HG03432 (cell line): ENCODE measurements at regions not wholly inside any gene's neighbourhood (a gene's known extent, or its start where the extent isn't known, plus 50 kb on each side); places are given as distances from the start of the nearest gene placed in this dataset.

Experiments
- ATAC-seq: cut with Tn5 transposase; IDR thresholded peaks from one replicate; pipeline ENCODE4 v1.9.1; 2021; ENCODE audit warnings: mild to moderate bottlenecking, moderate library complexity; ENCODE audit not compliant: unreplicated experiment

DNA sequence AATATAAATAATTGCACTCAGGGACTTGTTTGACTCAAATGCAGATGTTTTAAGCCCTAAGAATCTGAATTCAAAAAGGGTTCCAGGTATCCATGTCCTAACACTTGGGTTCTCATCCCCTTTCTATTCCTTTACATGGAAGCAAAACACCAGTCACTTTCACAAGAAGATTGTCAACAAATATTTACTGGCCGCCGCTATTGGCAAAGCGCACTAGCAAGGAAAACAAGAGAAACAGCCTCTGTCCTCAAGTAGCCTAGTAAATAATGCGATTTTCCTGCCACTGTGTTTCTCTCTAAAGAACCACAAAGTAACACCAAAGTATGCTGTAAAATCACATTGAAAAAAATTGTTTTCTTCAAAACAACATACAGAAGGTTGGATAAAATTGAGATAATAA lies 66.7 kb upstream of the EZH2 start:
- no peak for ATAC-seq

DNA sequence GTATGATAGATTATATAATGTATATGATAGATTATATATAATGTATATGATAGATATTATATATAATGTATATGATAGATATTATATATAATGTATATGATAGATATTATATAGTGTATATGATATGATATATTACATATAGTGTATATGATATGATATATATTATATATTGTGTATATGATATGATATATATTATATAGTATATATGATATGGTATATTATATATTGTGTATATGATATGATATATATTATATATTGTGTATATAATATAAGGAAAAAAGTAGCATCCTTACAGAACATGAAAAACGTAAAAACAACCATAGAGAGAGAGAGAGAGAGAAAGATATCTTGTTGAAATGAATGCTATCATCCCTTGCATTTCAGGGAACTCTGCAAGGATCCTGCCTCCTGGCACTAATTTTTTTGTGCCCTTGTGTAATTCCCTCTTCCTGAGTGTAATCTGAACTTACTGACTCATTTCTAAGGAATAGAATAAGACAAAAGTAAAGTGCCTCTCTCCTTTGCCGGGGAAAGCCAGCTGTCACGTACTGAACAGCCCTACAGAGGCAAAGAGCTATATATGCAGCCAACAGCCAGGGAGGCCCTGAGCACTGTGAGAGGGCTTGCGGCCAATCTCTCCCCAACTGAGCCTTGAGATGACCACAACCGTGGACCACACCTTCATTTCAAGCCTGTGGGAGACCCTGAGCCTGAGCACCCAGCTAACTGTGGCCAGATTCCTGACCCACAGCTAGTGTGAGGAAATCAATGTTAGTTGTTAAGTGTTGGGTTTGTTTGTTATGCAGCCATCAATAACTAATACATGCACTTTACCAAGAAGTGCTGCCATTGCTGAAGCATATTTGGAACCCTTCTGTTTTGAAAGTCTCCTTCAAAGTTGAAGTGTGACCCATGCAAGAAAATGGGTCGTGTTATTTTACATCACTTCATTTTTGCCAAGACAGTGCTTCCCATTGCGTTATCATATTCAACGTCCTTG lies 61.1 kb upstream of the EZH2 start:
- no peak for ATAC-seq

DNA sequence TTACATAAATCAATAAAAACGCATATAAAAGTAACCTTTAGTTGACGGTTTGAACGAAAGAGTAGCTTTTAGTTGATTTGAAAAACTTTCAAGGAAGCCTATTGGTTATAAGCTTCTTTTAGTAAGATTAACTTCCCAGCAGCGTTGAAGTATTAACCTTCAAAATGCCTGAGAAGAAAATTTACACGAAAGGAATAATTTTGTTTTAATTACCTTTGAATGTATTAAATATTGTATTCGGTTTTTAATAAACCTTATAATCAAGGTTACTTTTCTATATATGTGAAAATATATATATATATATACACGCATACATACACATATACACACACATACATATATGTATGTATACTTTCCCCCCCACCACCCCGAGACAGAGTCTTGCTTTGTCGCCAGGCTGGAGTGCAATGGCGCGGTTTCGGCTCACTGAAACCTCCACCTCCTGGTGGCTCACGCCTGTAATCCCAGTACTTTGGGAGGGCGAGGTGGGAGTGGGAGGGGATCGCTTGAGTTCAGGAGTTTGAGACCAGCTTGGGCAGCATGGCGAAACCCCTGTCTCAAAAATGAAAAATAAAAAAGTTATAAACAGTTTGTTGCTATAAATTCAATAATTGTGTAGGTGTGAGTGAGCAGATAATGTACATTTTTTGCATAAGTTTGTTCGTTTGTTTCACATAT lies 57.6 kb upstream of the EZH2 start:
- peak; percentile 44 for ATAC-seq

- ATAC-seq, result peak; percentile 78
These were observed 56.9 kb upstream of the EZH2 start for GRCh38 chr7:148940702-148941597.

DNA sequence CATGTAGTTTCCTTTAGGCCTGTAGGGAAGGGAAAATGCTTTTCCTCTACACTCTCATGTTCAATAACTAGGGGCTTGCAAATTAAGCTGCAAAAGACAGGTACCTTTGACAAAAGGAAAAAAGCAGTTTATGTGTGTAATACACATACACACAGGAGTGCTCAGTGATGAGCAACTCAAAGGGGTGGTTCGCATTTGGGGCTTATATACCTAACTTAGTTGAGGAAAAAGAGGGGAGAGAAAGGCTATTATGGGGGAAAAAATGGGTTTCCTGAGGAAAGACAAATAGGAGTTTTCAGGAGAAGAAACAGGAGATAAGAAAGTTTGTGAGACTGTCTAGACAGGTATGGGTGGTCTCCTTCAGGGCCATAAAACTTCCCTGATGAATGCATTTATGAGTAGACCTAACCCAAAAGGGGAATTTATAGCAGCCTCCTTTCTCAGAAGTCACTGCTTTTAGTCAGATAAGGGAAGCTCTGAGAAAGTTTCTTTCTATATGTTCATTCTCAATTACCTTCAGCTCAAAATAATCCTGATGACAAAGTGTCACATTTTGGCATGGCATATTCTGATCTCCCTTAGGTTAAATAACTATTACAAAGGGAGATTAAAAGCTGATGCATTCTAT lies 55.2 kb upstream of the EZH2 start:
- ATAC-seq, result peak; percentile 31

DNA sequence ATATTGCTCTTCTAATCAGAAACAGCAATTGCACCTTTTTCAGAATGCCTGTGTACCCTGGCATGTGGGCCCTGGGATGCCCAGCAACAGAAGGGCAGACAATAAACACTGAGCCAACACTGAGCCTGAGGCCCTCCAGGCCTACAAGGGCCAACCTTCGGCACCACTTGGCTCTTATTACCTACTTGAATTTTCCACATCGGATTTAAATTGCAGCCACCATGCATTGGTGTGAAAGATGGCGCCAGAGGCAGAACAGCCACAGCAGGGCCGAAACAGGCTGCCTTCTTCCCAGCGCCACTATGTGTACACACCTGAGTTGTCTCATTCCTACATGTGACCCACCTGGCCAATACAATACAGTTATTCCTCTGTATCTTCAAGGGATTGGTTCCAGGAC lies 51.4 kb upstream of the EZH2 start:
- ATAC-seq, result no peak
